NOMO-1 treated with dmso at 0.1 percent for 144 hours (cell line): ENCODE measurements at regions not wholly inside any gene's neighbourhood (a gene's known extent, or its start where the extent isn't known, plus 50 kb on each side); places are given as distances from the start of the nearest gene placed in this dataset.
"Not testable (repeated sequence)": the region's sequence is repeated elsewhere in the genome, so short reads cannot be mapped to it uniquely, and the experiment has no call there.

Experiments
- DNase-seq: peaks from one replicate; lab custom pipeline; 2025; ENCODE audit not compliant: unreplicated experiment; lab: John Stamatoyannopoulos, UW

GRCh38 chr9:31753756-31754155 lies 630.7 kb upstream of the ACO1 start:
- no peak for DNase-seq

GRCh38 chr9:31759703-31760102 lies 624.7 kb upstream of the ACO1 start:
- DNase-seq = no peak

GRCh38 chr9:31774021-31774420 lies 610.4 kb upstream of the ACO1 start:
- DNase-seq = not testable (repeated sequence)

GRCh38 chr9:31774571-31774970 lies 609.9 kb upstream of the ACO1 start:
- DNase-seq = no peak

GRCh38 chr9:31776471-31776870 lies 608.0 kb upstream of the ACO1 start:
- no peak for DNase-seq

- no peak for DNase-seq
Measured at GRCh38 chr9:31783491-31783890, 601.0 kb upstream of the ACO1 start.

GRCh38 chr9:31790720-31791119 lies 593.7 kb upstream of the ACO1 start:
- DNase-seq = no peak

- no peak for DNase-seq
Measured at GRCh38 chr9:31799953-31800609, 584.4 kb upstream of the ACO1 start.

- no peak for DNase-seq
Measured at GRCh38 chr9:31807574-31808256, 576.7 kb upstream of the ACO1 start.

GRCh38 chr9:31808766-31809165 lies 575.7 kb upstream of the ACO1 start:
- DNase-seq = no peak

GRCh38 chr9:31820426-31820825 lies 564.0 kb upstream of the ACO1 start:
- no peak for DNase-seq

- no peak for DNase-seq
Measured at GRCh38 chr9:31821583-31821982, 562.9 kb upstream of the ACO1 start.

GRCh38 chr9:31823365-31823764 lies 561.1 kb upstream of the ACO1 start:
- DNase-seq = no peak

GRCh38 chr9:31824860-31825259 lies 559.6 kb upstream of the ACO1 start:
- no peak for DNase-seq

GRCh38 chr9:31837211-31837610 lies 547.2 kb upstream of the ACO1 start:
- DNase-seq = no peak

- no peak for DNase-seq
Measured at GRCh38 chr9:31839273-31839672, 545.2 kb upstream of the ACO1 start.

GRCh38 chr9:31840702-31841101 lies 543.7 kb upstream of the ACO1 start:
- DNase-seq = no peak

GRCh38 chr9:31847963-31848362 lies 536.5 kb upstream of the ACO1 start:
- DNase-seq = no peak

- no peak for DNase-seq
Measured at GRCh38 chr9:31848505-31849285, 535.7 kb upstream of the ACO1 start.

GRCh38 chr9:31854187-31854586 lies 530.3 kb upstream of the ACO1 start:
- DNase-seq = no peak

GRCh38 chr9:31868830-31869229 lies 515.6 kb upstream of the ACO1 start:
- DNase-seq = no peak

GRCh38 chr9:31870276-31870675 lies 514.2 kb upstream of the ACO1 start:
- no peak for DNase-seq
